DMS53 treated with DMSO at 0.1 percent for 48 hours (cell line): ENCODE measurements at regions not wholly inside any gene's neighbourhood (a gene's known extent, or its start where the extent isn't known, plus 50 kb on each side); places are given as distances from the start of the nearest gene placed in this dataset.
"Not testable (repeated sequence)": the region's sequence is repeated elsewhere in the genome, so short reads cannot be mapped to it uniquely, and the experiment has no call there.

Experiments used
- DNase-seq: peaks from one replicate; lab custom pipeline; 2025; ENCODE audit not compliant: unreplicated experiment; lab: John Stamatoyannopoulos, UW

GRCh38 chrX:52585892-52586291, 68.8 kb downstream of the SSX7 start:
- DNase-seq = no peak

DNA sequence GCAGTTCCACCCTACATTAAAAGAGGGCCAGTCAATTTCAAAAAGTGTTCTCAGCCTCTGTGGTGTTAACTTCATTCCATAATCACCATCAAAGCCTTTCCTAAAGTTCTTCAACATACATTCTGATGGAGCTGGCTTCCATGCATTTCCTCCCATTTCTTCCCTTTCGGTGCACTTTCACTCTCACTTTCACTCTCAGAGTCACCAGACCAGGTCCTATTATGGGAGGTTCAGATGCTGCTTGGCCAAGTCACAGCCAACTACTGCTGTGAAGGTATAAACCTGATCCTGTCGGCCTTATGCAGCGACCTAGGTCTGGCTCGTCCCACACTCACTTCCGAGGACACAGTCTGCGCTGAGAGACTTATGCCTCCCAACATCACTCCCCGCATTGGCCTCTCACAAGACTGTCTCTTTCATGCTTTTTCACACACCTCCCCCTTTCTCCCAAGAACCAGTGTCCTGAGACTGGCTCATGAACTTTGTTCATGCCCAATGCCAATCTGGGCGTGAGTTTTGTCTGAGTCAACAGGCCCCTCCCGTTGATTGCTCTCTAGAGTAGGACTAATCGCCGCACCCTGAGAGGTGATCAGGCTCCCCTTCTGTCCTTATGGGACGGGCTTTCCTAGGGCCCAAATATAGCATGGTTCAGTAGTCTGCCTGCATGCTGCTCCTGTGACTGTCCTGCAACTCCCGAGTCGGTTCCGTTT, 60.8 kb upstream of the XAGE1B start:
- DNase-seq = no peak

DNA sequence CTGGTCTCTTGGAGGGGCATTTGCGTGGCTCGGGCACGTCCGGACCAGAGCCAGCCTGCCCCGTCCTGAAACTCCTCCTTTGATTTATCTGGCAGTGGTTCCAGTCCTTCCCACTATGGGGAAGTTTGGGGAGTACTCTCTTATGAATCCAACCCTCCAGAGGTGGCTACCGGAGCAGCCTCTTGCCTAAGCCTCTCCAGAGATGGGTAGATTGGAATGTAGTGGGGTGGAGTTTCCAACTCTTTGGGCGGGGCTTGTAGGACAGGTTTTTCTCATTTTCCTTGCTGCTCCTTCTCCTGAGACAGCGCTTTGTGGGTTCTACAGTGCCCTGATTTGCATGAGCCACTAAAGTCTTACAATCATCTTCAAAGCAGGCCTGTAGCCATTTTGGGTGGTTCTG, 60.1 kb upstream of the XAGE1B start:
- no peak for DNase-seq

DNA sequence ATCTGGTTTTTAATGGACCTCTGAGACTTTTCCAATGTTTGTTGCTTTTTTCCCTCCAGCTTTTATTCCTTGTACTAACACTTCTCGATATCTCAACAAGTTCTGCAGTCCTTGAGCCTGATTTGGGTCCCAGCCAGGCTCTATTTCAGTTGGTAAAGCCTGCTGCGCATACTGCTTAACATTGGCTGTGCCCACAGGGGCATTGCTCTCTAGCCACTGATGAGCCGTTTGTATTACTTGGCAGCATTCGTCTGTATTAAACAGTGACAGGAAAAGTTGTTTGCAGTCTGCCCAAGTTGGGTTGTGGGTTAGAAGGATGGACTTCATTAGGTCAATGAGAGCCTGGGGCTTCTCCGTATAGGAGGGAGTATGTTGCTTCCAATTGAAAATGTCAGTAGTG, 59.6 kb upstream of the XAGE1B start:
- DNase-seq = no peak

DNA sequence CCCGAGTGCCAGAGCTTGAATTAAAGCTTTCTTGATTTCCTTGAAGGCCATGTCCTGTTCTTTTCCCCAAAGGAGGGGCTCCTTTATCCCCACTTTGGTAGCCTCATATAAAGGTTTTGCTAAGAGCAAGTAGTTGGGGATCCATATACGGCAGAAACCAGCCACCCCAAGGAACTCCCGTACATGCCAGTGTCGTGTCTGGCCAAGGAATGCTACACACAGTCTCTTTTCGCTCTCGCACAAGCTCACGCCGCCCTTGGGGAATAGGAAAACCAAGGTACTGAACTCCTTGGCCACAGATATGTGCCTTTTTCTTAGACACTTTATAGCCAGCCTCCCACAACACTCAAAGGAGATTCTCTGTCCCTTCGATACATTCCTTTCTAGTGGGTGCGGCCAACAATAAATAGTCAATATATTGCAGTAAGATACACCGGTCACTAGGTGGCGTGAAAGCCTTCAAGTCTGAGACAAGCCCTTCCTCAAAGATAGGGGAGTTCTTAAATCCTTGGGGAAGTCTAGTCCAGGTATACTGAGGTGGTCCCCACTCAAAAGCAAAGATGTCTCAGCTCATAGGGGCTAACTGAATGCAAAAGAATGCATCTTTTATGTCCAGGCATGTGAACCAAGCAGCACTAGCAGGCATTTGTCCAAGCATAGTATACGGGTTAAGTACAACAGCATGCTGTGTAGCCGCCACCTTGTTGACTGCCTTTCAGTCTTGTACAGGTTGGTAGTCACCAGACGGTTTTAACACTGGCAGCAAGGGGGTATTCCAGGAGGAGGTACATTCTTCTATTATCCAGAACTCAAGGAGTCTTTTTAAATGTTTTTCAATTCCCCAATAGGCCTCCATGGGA, 57.8 kb upstream of the XAGE1B start:
- peak; percentile 27 for DNase-seq

DNA sequence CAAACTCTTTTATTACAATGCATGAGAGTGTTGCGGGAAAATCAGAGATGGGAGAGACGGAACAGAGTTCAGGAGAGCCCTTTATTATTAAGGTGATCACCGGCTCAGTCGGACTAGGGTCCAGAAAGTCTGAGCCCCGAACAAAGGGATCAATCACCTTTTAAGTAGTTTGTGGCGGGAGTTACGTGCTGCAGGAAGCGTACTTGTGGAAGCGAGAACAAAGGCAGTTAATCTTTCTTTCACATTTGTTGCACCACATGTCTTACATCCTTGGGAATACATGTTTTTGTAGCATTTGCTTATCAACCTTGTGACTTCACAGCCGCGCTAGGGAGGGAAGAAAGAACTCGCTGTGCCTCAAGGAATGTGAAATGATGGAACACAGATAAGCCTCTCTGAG, 51.3 kb upstream of the XAGE1B start:
- DNase-seq = not testable (repeated sequence)
